ENCODE measurements at regions not wholly inside any gene's neighbourhood (a gene's known extent, or its start where the extent isn't known, plus 50 kb on each side); places are given as distances from the start of the nearest gene placed in this dataset.

DNA sequence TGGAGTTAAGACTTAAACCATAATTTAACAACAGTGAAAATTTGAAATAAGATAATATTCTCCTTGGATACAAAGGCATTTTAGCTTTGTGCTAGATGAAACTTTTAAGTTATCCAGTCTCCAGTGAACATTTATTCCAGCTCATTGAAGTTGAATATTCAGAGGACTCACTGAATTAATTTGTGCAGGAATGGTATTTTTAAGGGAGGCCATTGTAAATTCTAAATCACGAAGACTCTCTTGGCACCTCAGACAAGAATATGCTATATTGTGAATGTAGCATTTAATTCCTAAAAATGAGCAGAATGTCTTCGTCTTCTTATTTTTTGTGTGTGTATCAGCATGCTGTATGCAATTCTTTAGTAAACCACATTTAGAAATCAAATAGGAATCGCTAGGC is 731.7 kb upstream of the RAB6C start:
- FAIRE-seq, result no peak
- no peaks in the 10 kb centered on the region for H3K27me3 ChIP-seq

DNA sequence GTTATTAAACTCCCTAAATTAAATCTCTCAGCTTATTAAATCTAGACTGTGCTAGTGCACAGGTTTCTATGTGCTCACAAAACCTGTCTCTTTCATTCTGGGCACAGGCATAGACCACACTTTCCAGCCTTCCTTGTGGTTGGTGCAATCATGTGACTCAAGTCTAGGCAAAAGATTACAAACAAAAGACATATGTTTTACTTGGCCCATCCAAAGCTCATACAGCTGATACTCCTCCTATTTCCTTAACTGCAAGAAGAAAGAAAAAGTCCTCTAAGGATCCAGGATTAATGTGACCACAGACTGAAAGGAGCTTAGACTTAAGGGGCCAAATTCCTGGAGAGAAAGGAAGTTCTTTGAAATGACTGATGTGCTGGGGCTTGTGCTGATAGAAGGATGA is 731.3 kb upstream of the RAB6C start:
- intact Hi-C loops (cut with DNase I), result no loop called here
- Histone ChIP-seq H3K27me3 (no peaks in the 10 kb centered on the region), H3K9me3 (no peaks in the 10 kb centered on the region), H3K27ac (no peak overlapping the region), H3K4me3 (no peak overlapping the region), H3K36me3 (no peaks in the 10 kb centered on the region), H3K4me1 (no peaks in the 10 kb centered on the region)
- TF ChIP-seq, protein P1, sequence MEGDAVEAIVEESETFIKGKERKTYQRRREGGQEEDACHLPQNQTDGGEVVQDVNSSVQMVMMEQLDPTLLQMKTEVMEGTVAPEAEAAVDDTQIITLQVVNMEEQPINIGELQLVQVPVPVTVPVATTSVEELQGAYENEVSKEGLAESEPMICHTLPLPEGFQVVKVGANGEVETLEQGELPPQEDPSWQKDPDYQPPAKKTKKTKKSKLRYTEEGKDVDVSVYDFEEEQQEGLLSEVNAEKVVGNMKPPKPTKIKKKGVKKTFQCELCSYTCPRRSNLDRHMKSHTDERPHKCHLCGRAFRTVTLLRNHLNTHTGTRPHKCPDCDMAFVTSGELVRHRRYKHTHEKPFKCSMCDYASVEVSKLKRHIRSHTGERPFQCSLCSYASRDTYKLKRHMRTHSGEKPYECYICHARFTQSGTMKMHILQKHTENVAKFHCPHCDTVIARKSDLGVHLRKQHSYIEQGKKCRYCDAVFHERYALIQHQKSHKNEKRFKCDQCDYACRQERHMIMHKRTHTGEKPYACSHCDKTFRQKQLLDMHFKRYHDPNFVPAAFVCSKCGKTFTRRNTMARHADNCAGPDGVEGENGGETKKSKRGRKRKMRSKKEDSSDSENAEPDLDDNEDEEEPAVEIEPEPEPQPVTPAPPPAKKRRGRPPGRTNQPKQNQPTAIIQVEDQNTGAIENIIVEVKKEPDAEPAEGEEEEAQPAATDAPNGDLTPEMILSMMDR (IDR thresholded peaks at IDR 0.05), result no peak
- ATAC-seq, result no peak
- no peak for FAIRE-seq
- no peak for DNase-seq

More for the DNA sequence above, 731.7 kb upstream of the RAB6C start:
- intact Hi-C loops (cut with DNase I), result no loop called here
- Histone ChIP-seq H3K9me3 (no peaks in the 10 kb centered on the region), H3K4me3 (no peak overlapping the region), H3K36me3 (no peaks in the 10 kb centered on the region), H3K27ac (no peak overlapping the region), H3K4me1 (no peaks in the 10 kb centered on the region)
- no peak for ATAC-seq
- TF ChIP-seq, protein P1 (IDR thresholded peaks at IDR 0.05), result no peak
- 88 to 93% methylated on average over 3 of the region's 3 CpGs for WGBS, 2 donors
- DNase-seq, result no peak

DNA sequence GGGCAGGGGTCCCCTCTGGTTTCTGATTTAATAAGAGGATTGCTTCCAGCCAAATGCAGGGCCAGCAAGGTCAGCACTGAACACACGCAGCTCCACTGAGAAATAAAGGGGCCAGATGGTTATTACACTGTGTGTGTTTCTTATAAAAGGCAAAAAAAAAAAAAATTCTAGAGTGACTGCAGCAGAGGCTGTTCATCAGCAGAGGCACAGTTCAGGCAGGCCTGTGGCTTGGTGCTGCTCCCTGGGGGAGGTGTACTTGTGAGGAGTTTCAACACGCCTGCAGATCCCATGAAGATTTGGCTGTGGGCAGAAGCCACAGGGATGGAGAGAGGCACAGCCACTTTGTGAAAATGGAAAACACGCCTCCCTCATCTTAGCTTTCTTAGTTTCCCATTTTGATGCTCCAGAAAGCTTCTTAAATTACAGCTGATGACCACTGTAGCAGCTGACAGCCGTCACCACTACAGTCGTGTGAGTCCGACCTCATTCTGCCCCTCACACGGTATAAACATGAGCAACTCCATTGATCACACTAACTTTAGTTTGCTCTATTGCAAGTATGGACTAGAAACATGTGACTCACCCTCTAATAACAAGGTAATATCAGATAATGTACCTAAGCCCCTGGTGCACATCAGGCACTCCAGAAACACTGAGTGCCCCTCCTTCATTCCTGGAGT is 726.5 kb upstream of the RAB6C start:
- Histone ChIP-seq H3K4me1 (no peaks in the 10 kb centered on the region), H3K27me3 (no peaks in the 10 kb centered on the region), H3K36me3 (no peaks in the 10 kb centered on the region), H3K9me3 (no peaks in the 10 kb centered on the region), H3K4me3 (no peak overlapping the region), H3K27ac (no peak overlapping the region)
- 76 to 90% methylated on average over 7 of the region's 7 CpGs for WGBS, 2 donors
- FAIRE-seq, result no peak
- peak in 2 of 4 donors; percentile 19 to 26 for ATAC-seq
- intact Hi-C loops (cut with DNase I), result no loop called here
- DNase-seq, result no peak
- TF ChIP-seq, protein P1 (IDR thresholded peaks at IDR 0.05), result no peak

DNA sequence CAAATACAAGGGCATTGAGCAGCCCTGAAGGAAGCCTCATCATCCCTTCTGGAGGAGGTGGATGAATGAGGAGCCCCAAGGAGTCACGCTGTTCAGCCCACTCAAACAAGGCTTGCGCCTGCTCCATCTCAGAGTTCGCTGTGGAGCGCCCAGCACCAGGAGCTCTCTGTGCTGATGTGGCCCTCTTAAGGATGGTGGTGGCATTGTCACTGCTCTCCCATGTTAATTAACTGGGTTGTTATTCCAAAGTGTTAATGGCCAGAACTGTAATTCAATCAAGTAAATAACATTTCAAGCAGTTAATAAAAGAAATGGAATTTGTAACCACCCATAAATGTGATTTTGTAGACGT is 726.0 kb upstream of the RAB6C start:
- DNase-seq (peak in 2 of 6 donors; percentile 20 to 37), ATAC-seq (peak; percentile 68 to 96 (median 91)), FAIRE-seq (no peak)
- Histone ChIP-seq H3K9me3 (no peaks in the 10 kb centered on the region), H3K4me1 (no peaks in the 10 kb centered on the region), H3K4me3 (no peak overlapping the region), H3K27ac (no peak overlapping the region), H3K27me3 (no peaks in the 10 kb centered on the region), H3K36me3 (no peaks in the 10 kb centered on the region)
- 34 to 37% methylated on average over 5 of the region's 5 CpGs for WGBS, 2 donors
- intact Hi-C loops (cut with DNase I), result no loop called here
- TF ChIP-seq, protein P1 (IDR thresholded peaks at IDR 0.05), result peak in 3 of 4 donors; percentile 30 to 36 (median 32)

DNA sequence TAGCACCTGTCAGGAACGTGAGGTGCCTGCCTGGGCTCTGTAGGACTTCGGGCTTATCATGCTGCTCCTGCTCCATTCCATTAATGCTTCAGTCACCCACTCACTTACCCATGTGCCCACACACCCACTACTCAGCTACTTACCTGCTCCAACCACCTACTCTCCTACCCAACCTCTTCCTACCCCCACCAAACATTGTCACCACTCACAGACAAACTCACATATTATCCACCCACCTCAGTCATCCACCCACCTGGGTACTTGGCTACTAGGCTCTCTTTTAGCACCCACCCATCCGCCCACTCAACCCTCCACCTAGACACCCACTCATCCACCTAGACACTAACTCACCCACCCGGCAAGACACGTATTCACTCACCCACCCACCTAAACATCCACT is 724.7 kb upstream of the RAB6C start:
- H3K36me3 ChIP-seq, result no peaks in the 10 kb centered on the region
- intact Hi-C loops (cut with DNase I), result no loop called here
- TF ChIP-seq, protein P1 (IDR thresholded peaks at IDR 0.05), result no peak
- 58 to 61% methylated on average over 5 of the region's 5 CpGs for WGBS, 2 donors
- no peak for DNase-seq
- no peak for ATAC-seq
- FAIRE-seq, result no peak
- no peaks in the 10 kb centered on the region for H3K9me3 ChIP-seq
- no peaks in the 10 kb centered on the region for H3K27me3 ChIP-seq
- no peak overlapping the region for H3K4me3 ChIP-seq
- no peak overlapping the region for H3K27ac ChIP-seq
- H3K4me1 ChIP-seq, result no peaks in the 10 kb centered on the region

Data from pancreas (tissue), 10 donors.